Activated T-cell treated with anti-CD3 and anti-CD28 coated beads, Interleukin-2, amount 50 U/mL, for 4 hours (primary cell): ENCODE measurements at regions not wholly inside any gene's neighbourhood (a gene's known extent, or its start where the extent isn't known, plus 50 kb on each side); places are given as distances from the start of the nearest gene placed in this dataset.

ENCODE experiments used
- ATAC-seq, 2 donors: fragments of 200-7000 bp; cut with Tn5 transposase; one replicate each; pipeline ENCODE4 v1.10.0; 2021
- DNase-seq: peaks from one replicate; pipeline ENCODE4 v3.0.0-alpha.2; 2020
- H3K27me3 Mint-ChIP-seq: one replicate; pipeline ENCODE4 v1.8.0; 2021; ENCODE audit warnings: low read depth, mixed read lengths
- H3K36me3 Mint-ChIP-seq: one replicate; pipeline ENCODE4 v1.8.0; 2022; ENCODE audit warnings: mixed read lengths; ENCODE audit not compliant: insufficient read depth
- H3K4me1 Mint-ChIP-seq: one replicate; pipeline ENCODE4 v1.8.0; 2021; ENCODE audit warnings: low read depth, mixed read lengths
- H3K4me3 Mint-ChIP-seq: one replicate; pipeline ENCODE4 v1.8.0; 2021; ENCODE audit warnings: mild to moderate bottlenecking, moderate library complexity, mixed read lengths
- H3K9me3 Mint-ChIP-seq: one replicate; pipeline ENCODE4 v1.8.0; 2021; ENCODE audit warnings: mixed read lengths

- DNase-seq (no peak), ATAC-seq (no peak)
- Mint-ChIP-seq H3K4me1 (no peaks in the 10 kb centered on the region), H3K9me3 (peaks cover 6% of the 10 kb centered on the region), H3K4me3 (no peak overlapping the region), H3K27me3 (no peaks in the 10 kb centered on the region), H3K36me3 (no peaks in the 10 kb centered on the region)
Observed at GRCh38 chr13:77975358-77976042, 56.9 kb upstream of the EDNRB start.

GRCh38 chr13:77969299-77969698 is 50.7 kb upstream of the EDNRB start:
- H3K36me3 Mint-ChIP-seq, result no peaks in the 10 kb centered on the region
- no peaks in the 10 kb centered on the region for H3K27me3 Mint-ChIP-seq
- no peaks in the 10 kb centered on the region for H3K4me1 Mint-ChIP-seq
- H3K9me3 Mint-ChIP-seq, result no peaks in the 10 kb centered on the region
- DNase-seq (no peak), ATAC-seq (no peak)
- H3K4me3 Mint-ChIP-seq, result no peak overlapping the region
